NCI-H1417 treated with DMSO at 0.1 percent for 48 hours (cell line): ENCODE measurements at regions not wholly inside any gene's neighbourhood (a gene's known extent, or its start where the extent isn't known, plus 50 kb on each side); places are given as distances from the start of the nearest gene placed in this dataset.

ENCODE experiments used
- DNase-seq: peaks from one replicate; lab custom pipeline; 2025; lab: John Stamatoyannopoulos, UW

- no peak for DNase-seq
Observed at GRCh38 chr5:168165221-168165914, 126.1 kb upstream of the WWC1 start.

DNA sequence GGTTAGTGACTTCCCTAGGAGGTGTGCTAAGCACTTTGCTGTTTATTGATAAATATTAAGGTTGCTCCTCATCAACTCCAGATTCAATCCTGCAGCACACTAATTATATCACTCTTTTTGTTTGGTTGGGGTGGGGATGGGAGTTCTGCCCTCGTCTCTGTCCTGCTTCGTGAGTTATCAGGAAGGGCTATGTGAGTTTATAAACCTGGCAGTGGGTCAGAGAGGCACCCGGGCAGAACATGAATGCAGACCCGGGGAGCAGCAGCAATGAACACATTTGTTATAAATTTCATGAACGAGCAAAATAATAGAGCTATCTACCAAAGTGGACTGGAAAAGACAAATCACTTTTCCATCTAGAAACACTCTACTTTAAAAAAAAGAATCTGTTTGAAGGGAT, 125.5 kb upstream of the WWC1 start:
- DNase-seq = no peak

GRCh38 chr5:168167338-168167737, 124.1 kb upstream of the WWC1 start:
- DNase-seq = no peak

- no peak for DNase-seq
Observed at GRCh38 chr5:168168978-168169698, 122.3 kb upstream of the WWC1 start.

DNA sequence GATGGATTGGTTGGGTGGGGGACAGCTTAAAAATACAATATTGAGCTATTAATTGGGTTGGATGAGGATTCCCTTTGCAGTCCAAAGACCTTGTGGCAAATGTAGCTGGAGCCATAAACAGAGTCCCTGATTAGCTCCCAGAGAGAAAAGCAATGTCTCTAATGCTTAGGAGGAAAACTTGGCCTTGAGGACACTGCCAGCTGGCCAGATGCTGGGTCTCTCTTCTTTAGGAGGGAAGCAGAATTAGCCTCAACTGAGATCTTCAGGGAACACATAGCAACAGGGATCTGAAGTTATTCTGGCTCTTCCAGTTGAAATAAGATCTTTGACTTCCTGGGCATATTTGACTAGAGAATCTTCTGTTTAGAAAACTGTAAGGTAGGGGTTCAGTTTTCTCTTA, 121.7 kb upstream of the WWC1 start:
- DNase-seq = no peak

DNA sequence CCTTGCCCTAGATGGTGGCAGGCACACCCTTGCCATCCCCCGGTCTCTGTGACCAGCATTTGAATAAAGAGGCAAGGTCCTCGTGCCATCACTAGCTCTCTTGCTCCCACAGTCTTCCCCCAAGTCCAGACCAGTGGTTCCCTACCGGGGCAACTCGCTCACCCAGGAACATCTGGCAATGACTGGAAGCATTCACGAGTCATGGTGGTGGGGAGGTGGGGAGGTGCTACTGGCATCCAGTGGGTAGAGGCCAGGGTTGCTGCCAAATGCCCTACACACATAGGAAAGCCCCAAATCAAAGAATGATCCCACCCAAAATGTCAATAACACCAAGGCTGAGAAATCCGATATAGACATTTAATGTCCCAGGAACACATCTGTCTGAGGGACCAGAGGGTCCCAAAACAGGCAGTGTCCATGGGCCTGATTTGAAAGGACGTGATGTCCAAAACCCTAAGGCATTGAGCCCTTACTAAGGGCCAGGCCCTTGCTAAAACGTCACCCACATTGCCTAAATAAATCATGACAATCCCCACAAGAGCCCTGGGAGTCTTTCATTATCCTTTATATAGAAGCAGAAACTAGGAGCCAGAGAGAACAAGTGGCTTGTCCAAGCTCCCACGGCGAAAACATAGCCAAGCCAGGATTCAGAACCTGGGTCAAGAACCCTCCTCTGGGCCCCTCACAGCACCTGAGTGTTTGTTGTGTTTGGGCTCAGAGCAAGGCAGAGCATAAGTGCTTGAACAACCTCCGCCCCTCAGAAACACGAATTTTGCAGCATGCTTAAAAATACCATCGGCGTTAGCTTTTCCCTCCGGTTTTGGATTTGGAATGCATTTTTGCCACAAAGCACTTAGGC, 119.3 kb upstream of the WWC1 start:
- no peak for DNase-seq

- no peak for DNase-seq
Observed at GRCh38 chr5:168172760-168173223, 118.7 kb upstream of the WWC1 start.

DNA sequence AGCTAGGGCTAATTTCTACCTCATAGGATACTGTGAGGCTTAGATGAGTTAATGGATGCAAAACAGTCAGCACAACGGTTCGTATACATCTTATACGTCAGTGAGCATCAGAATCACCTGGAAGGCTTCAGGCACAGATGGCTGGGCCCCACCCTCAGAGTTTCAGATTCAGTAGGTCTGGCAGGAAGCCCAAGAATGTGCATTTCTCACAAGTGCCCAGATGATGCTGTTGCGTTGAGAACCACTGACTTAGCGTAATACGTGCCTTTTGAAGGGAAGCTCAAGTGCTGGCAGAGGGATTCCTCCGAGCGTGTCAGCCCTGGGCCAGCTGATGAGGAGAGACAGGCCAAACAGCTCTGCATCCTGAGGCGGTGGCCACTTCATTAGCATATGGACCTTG, 117.1 kb upstream of the WWC1 start:
- DNase-seq = no peak

DNA sequence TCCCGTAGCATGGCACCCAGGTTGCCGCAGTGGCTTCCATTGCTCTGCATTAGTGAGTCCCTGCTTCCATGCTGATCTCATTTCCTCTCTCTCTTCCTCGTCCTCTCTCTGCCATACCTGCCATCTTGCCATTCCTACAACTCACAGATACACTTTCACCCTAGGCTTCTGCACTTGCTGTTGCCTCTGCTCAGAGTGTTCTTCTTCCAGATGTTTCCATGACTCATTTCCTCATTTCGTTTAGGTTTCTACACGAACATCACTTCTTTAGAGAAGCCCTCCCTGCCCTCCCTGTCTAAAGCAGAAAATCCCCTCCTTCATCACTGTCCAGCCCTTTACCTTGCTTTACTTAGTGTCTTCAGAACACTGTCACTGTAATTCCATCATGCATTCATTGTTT, 115.2 kb upstream of the WWC1 start:
- DNase-seq = no peak

DNA sequence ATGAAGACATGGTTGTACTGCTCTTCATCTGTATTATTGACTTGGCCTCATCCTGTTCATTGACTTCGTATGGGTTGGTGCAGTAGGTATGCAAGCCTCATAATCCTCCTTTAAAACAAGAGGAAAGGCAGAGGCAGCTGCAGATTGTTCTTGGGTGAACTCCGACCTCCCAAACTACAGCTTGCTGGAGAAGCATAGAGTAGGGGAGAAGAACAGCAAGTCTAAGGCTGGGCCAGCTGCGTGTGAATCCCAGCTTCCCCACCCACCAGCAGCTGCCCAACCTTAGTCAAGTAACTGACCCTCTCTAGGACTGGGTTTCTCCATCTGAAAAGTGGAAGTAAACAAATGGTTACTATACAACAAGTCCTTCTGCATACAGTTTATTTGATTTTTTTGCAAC, 114.5 kb upstream of the WWC1 start:
- no peak for DNase-seq

GRCh38 chr5:168177831-168178450, 113.5 kb upstream of the WWC1 start:
- no peak for DNase-seq

GRCh38 chr5:168179192-168179593, 112.3 kb upstream of the WWC1 start:
- no peak for DNase-seq

- DNase-seq = no peak
Observed at GRCh38 chr5:168182269-168182668, 109.2 kb upstream of the WWC1 start.

GRCh38 chr5:168184103-168184502, 107.3 kb upstream of the WWC1 start:
- no peak for DNase-seq

- DNase-seq = no peak
Observed at GRCh38 chr5:168186289-168187074, 105.0 kb upstream of the WWC1 start.

DNA sequence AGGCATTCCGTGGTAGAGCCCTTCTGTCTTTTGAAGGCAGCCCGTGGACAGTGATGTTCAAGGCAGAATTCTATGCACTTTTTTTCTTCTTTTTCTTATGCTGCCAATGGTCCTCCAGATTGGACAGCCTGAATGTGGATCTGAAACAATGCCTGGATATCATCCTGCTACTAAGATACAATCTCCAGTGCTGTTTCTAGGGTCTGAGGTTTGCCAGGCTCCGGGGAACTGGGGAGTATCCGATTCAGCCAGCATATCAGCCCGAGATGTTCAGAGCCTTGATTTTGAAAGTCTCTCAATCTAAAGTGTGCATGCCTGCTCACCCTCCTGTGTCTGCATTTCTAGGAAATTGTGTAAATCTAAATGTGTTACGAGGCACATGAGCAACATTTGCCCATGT, 103.8 kb upstream of the WWC1 start:
- DNase-seq = no peak

GRCh38 chr5:168188182-168188581, 103.3 kb upstream of the WWC1 start:
- DNase-seq = no peak

- DNase-seq = no peak
Observed at GRCh38 chr5:168192120-168192519, 99.3 kb upstream of the WWC1 start.

- no peak for DNase-seq
Observed at GRCh38 chr5:168193493-168194250, 97.8 kb upstream of the WWC1 start.

- DNase-seq = no peak
Observed at GRCh38 chr5:168195110-168195509, 96.3 kb upstream of the WWC1 start.

GRCh38 chr5:168198359-168198758, 93.1 kb upstream of the WWC1 start:
- no peak for DNase-seq
